Stimulated activated CD8-positive, alpha-beta memory T cell treated with anti-CD3 and anti-CD28 coated beads, Interleukin-4, amount 100 ng/mL, for 1 hour (primary cell): ENCODE measurements at regions not wholly inside any gene's neighbourhood (a gene's known extent, or its start where the extent isn't known, plus 50 kb on each side); places are given as distances from the start of the nearest gene placed in this dataset.

ENCODE experiments used
- DNase-seq, 2 donors: peaks; one replicate each; pipeline ENCODE4 v3.0.0-alpha.2; 2020; ENCODE audit warnings: low read depth in 2 of 2, low spot score in 1 of 2

- DNase-seq = no peak
These were observed 251.5 kb downstream of the OPA1 start for GRCh38 chr3:193844472-193844871.

- DNase-seq = no peak
These were observed 252.1 kb downstream of the OPA1 start for GRCh38 chr3:193845144-193845543.

- no peak for DNase-seq
These were observed 253.6 kb downstream of the OPA1 start for GRCh38 chr3:193846569-193846968.

- DNase-seq = no peak
These were observed 254.4 kb downstream of the OPA1 start for GRCh38 chr3:193847402-193847801.

- no peak for DNase-seq
These were observed 255.5 kb downstream of the OPA1 start for GRCh38 chr3:193848547-193848946.

GRCh38 chr3:193850084-193850619, 257.1 kb downstream of the OPA1 start:
- DNase-seq = no peak

- DNase-seq = no peak
These were observed 258.4 kb downstream of the OPA1 start for GRCh38 chr3:193851428-193851847.

GRCh38 chr3:193851941-193852674, 259.1 kb downstream of the OPA1 start:
- no peak for DNase-seq

- DNase-seq = no peak
These were observed 259.9 kb downstream of the OPA1 start for GRCh38 chr3:193852901-193853300.

GRCh38 chr3:193853511-193854219, 260.7 kb downstream of the OPA1 start:
- no peak for DNase-seq

GRCh38 chr3:193857996-193858395, 265.0 kb downstream of the OPA1 start:
- no peak for DNase-seq

- no peak for DNase-seq
These were observed 266.2 kb downstream of the OPA1 start for GRCh38 chr3:193859195-193859594.

- DNase-seq = no peak
These were observed 268.0 kb downstream of the OPA1 start for GRCh38 chr3:193861012-193861411.

- DNase-seq = no peak
These were observed 269.8 kb downstream of the OPA1 start for GRCh38 chr3:193862843-193863242.

GRCh38 chr3:193863657-193864357, 270.8 kb downstream of the OPA1 start:
- DNase-seq = no peak

GRCh38 chr3:193865339-193865738, 270.6 kb upstream of the HES1 start:
- no peak for DNase-seq

- no peak for DNase-seq
These were observed 270.0 kb upstream of the HES1 start for GRCh38 chr3:193865896-193866480.

GRCh38 chr3:193868590-193868989, 267.4 kb upstream of the HES1 start:
- DNase-seq = no peak

- no peak for DNase-seq
These were observed 266.4 kb upstream of the HES1 start for GRCh38 chr3:193869221-193870201.
